HG02610 (cell line): ENCODE measurements at regions not wholly inside any gene's neighbourhood (a gene's known extent, or its start where the extent isn't known, plus 50 kb on each side); places are given as distances from the start of the nearest gene placed in this dataset.
"Not testable (repeated sequence)": the region's sequence is repeated elsewhere in the genome, so short reads cannot be mapped to it uniquely, and the experiment has no call there.

ENCODE experiments used
- ATAC-seq: cut with Tn5 transposase; IDR thresholded peaks from one replicate; pipeline ENCODE4 v1.9.1; 2021; ENCODE audit warnings: mild to moderate bottlenecking, moderate library complexity; ENCODE audit not compliant: unreplicated experiment

- not testable (repeated sequence) for ATAC-seq
Observed at GRCh38 chr4:154907345-154908045, 126.4 kb downstream of the RBM46 start.

- ATAC-seq = no peak
Observed at GRCh38 chr4:154908168-154908567, 127.1 kb downstream of the RBM46 start.

GRCh38 chr4:154911097-154911496 lies 130.0 kb downstream of the RBM46 start:
- ATAC-seq = no peak

GRCh38 chr4:154911608-154912098 lies 130.6 kb downstream of the RBM46 start:
- no peak for ATAC-seq

GRCh38 chr4:154916068-154916467 lies 135.0 kb downstream of the RBM46 start:
- ATAC-seq = no peak

GRCh38 chr4:154927126-154927680 lies 146.1 kb downstream of the RBM46 start:
- no peak for ATAC-seq

- ATAC-seq = no peak
Observed at GRCh38 chr4:154928640-154929257, 147.7 kb downstream of the RBM46 start.

GRCh38 chr4:154936873-154937272 lies 155.8 kb downstream of the RBM46 start:
- ATAC-seq = no peak

GRCh38 chr4:154939851-154940250 lies 158.8 kb downstream of the RBM46 start:
- ATAC-seq = no peak

GRCh38 chr4:154942176-154942575 lies 161.1 kb downstream of the RBM46 start:
- ATAC-seq = no peak

- no peak for ATAC-seq
Observed at GRCh38 chr4:154944996-154945395, 163.9 kb downstream of the RBM46 start.

- ATAC-seq = no peak
Observed at GRCh38 chr4:154946113-154946512, 165.0 kb downstream of the RBM46 start.

- ATAC-seq = no peak
Observed at GRCh38 chr4:154953691-154954090, 172.6 kb downstream of the RBM46 start.

GRCh38 chr4:154954117-154954516 lies 173.0 kb downstream of the RBM46 start:
- ATAC-seq = no peak

- ATAC-seq = no peak
Observed at GRCh38 chr4:154958121-154958520, 177.0 kb downstream of the RBM46 start.

GRCh38 chr4:154958621-154959358 lies 177.7 kb downstream of the RBM46 start:
- ATAC-seq = no peak

GRCh38 chr4:154959756-154960155 lies 178.7 kb downstream of the RBM46 start:
- no peak for ATAC-seq

GRCh38 chr4:154960476-154960875 lies 179.4 kb downstream of the RBM46 start:
- ATAC-seq = no peak

GRCh38 chr4:154961263-154961662 lies 180.2 kb downstream of the RBM46 start:
- peak; percentile 99 for ATAC-seq

- ATAC-seq = no peak
Observed at GRCh38 chr4:154973244-154974035, 192.4 kb downstream of the RBM46 start.

GRCh38 chr4:154977228-154977627 lies 196.2 kb downstream of the RBM46 start:
- ATAC-seq = no peak
